Panc1 (cell line): ENCODE measurements at regions not wholly inside any gene's neighbourhood (a gene's known extent, or its start where the extent isn't known, plus 50 kb on each side); places are given as distances from the start of the nearest gene placed in this dataset.

Experiments used
- POLR2AphosphoS5 ChIP-seq: IDR thresholded peaks from 2 replicates; pipeline ENCODE4 v1.6.1; 2012; ENCODE audit warnings: mild to moderate bottlenecking, low read depth, low read length, moderate library complexity
- REST ChIP-seq, 2 experiments: IDR thresholded peaks; 2 replicates each; pipeline ENCODE4 v1.6.1; 2011 to 2012; ENCODE audit warnings: low read depth in 2 of 2, control low read depth in 1 of 2, low read length in 1 of 2, mild to moderate bottlenecking in 1 of 2, moderate library complexity in 1 of 2; ENCODE audit not compliant: insufficient read depth in 1 of 2
- SIN3A ChIP-seq: IDR thresholded peaks from 2 replicates; pipeline ENCODE4 v1.6.1; 2012; ENCODE audit warnings: low read depth, mild to moderate bottlenecking, low read length, moderate library complexity, borderline replicate concordance; ENCODE audit not compliant: insufficient read depth
- TCF7L2 ChIP-seq: IDR thresholded peaks from 2 replicates; pipeline ENCODE4 v1.6.1; 2011; ENCODE audit warnings: mild to moderate bottlenecking, low read depth, low read length, inconsistent platforms
- TF ChIP-seq, protein P1 (sequence below): fragments of 450-650 bp; IDR thresholded peaks from 2 replicates; pipeline ENCODE4 v1.5.1; 2017; ENCODE audit warnings: mild to moderate bottlenecking

DNA sequence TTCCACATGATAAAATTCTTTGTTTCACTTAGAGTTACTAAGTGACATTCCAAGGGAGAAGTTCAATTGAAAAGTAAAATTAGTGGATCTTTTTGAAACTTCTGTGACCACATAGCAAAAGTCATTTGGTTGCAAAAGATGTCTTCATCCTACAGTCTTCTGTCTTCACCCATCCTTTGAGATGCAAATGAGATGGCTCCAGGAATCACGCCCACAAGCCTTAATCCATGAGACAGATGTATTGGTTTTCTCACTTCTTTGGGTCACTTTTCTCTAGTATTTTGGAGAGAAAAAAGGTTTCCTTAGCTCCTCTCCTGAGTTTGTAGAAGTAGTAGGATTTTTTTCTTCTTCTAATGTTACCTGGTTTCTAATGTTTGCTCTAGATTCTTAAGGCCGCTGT lies 259.5 kb upstream of the SLC10A2 start:
- TF ChIP-seq REST (IDR thresholded peaks at IDR 0.05; ENCODE audit: insufficient read depth in 1 of 2, low read depth in 2 of 2, low read length in 1 of 2) (no peak), SIN3A (no peak), POLR2AphosphoS5 (no peak), TCF7L2 (no peak)
- TF ChIP-seq, protein P1, sequence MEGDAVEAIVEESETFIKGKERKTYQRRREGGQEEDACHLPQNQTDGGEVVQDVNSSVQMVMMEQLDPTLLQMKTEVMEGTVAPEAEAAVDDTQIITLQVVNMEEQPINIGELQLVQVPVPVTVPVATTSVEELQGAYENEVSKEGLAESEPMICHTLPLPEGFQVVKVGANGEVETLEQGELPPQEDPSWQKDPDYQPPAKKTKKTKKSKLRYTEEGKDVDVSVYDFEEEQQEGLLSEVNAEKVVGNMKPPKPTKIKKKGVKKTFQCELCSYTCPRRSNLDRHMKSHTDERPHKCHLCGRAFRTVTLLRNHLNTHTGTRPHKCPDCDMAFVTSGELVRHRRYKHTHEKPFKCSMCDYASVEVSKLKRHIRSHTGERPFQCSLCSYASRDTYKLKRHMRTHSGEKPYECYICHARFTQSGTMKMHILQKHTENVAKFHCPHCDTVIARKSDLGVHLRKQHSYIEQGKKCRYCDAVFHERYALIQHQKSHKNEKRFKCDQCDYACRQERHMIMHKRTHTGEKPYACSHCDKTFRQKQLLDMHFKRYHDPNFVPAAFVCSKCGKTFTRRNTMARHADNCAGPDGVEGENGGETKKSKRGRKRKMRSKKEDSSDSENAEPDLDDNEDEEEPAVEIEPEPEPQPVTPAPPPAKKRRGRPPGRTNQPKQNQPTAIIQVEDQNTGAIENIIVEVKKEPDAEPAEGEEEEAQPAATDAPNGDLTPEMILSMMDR = no peak
